Coronary artery (tissue), 2 donors: ENCODE measurements at regions not wholly inside any gene's neighbourhood (a gene's known extent, or its start where the extent isn't known, plus 50 kb on each side); places are given as distances from the start of the nearest gene placed in this dataset.

ENCODE experiments used
- DNase-seq: peaks from one replicate; pipeline ENCODE4 v3.0.0-alpha.2; 2017; ENCODE audit warnings: low spot score
- H3K27ac ChIP-seq, 2 donors: fragments of 200-600 bp; sonication (generic); one replicate each; pipeline ENCODE4 v1.5.1; 2016 to 2019
- H3K4me3 ChIP-seq: fragments of 200-600 bp; sonication (generic); 2 replicates; pipeline ENCODE4 v1.5.1; 2016; ENCODE audit warnings: mild to moderate bottlenecking, moderate library complexity
- TF ChIP-seq, protein P1 (sequence below): fragments of 200-600 bp; sonication (generic); IDR thresholded peaks from one replicate; pipeline ENCODE4 v1.5.1; 2019; ENCODE audit warnings: antibody characterized with exemption

DNA sequence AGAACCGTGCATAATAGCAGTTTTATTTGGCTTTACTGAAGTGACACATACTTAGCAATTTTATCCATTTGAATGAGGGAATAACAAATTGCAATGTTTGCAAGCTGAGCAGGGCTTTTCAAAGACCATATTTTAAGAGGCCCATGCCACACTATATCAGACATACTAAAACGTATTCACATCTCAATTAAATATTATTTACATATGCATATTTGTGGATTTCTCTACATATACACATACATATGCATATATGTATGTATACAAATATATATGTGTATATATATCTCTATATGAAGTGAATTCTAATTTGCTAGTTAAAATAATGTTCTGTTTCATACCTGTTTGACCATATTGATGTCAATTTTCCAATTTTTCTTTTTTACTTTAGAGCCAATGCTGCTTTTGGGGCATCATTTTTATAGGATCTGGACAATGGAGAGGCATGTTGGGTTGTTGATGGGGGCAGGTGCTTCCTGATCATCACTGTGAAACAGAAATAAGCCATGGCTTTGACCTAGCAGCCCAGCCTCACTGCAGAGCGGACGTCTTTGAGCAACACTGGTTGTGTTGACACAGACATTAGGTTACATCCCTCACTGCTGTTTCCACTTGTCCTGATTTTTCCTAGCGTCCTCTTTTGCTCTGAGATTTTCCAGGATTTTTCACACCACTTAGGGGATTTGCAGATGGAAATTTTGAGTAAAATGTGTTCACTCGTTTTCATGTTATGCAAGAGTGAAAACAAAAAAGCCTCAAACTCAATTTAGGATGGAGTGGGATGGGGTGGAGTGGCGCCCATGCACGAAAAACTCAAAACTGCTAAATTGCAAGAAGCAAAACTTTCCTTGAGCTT is 56.9 kb downstream of the RDH14 start:
- TF ChIP-seq, protein P1, sequence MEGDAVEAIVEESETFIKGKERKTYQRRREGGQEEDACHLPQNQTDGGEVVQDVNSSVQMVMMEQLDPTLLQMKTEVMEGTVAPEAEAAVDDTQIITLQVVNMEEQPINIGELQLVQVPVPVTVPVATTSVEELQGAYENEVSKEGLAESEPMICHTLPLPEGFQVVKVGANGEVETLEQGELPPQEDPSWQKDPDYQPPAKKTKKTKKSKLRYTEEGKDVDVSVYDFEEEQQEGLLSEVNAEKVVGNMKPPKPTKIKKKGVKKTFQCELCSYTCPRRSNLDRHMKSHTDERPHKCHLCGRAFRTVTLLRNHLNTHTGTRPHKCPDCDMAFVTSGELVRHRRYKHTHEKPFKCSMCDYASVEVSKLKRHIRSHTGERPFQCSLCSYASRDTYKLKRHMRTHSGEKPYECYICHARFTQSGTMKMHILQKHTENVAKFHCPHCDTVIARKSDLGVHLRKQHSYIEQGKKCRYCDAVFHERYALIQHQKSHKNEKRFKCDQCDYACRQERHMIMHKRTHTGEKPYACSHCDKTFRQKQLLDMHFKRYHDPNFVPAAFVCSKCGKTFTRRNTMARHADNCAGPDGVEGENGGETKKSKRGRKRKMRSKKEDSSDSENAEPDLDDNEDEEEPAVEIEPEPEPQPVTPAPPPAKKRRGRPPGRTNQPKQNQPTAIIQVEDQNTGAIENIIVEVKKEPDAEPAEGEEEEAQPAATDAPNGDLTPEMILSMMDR, result no peak
- Histone ChIP-seq H3K27ac (no peak overlapping the region), H3K4me3 (no peak overlapping the region)
- DNase-seq, result no peak

DNA sequence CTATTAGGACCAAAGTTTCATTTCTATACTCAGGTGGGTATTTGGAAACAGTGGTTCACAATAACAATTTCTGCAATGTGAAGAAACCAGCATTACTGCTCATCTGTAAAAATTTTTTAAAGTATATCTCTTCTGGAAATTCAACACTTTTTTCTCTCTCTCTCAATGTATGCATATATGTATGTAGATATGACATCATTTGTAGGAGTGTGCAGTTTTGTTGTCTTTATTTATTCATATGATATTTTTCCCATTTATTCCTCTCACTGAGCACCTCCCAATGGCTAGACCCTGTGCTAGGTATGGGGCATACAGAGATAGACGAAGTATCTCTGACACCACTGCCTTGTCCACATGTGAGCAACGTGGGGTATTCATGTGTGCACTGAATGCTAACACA is 58.3 kb downstream of the RDH14 start:
- no peak overlapping the region for H3K27ac ChIP-seq
- no peak overlapping the region for H3K4me3 ChIP-seq
- TF ChIP-seq, protein P1, result no peak
- no peak for DNase-seq

DNA sequence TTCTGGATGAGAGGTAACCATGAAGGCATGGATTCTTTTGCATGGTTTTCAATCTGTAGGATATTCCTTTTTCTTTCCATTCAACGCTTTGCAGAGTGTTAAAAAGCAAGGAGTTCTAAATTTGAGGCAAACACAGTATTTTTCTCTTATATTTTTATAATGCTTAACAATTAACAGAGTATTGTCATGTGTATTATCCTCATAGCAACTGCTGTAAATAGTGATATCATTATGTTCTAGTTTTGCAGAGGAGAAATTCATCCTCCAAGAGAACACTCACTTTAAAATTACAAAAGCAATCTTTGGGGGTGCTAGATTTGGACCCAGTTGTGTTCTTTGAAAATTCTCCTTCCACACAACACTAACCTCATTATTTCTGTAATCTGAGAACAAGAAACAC is 58.7 kb downstream of the RDH14 start:
- H3K27ac ChIP-seq, result no peak overlapping the region
- TF ChIP-seq, protein P1, result no peak
- DNase-seq, result no peak
- no peak overlapping the region for H3K4me3 ChIP-seq

DNA sequence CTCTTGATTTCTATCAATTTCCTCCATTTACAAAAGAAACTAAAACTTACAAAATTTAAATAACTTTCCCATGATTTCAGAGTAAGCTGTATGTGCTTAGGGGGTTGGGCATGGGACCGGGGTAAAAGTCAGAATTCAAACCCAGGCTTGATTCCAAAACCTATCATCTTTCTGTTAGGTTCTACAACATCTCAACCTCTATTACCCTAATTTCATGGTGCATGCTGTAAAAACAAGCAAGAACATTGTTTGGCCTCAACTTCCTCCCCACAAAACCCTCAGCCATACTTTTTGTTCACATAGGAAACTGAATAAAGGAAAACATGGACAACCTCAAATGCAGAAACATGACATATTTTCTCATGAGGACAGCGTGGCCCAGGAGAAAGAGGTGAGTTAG is 59.3 kb downstream of the RDH14 start:
- no peak overlapping the region for H3K27ac ChIP-seq
- TF ChIP-seq, protein P1, result no peak
- no peak overlapping the region for H3K4me3 ChIP-seq
- no peak for DNase-seq

DNA sequence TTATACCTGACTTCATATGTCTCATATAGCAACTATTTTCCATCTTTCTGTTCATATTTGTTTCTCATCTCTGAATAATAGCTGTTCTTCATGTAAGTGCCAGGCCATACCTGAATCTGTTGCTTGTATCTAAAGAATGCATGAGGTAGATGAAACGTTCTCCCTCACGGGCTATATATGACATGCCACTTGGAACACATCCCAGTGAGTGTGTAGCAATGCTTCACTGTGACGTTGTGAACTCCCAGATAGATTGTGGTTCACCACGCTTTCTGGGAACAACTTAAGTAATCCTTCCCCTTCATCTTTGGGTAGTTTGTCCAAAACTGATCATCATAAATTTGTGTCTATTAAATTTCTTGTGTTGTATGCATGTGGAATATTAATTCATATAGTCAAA is 60.1 kb downstream of the RDH14 start:
- DNase-seq, result no peak
- no peak overlapping the region for H3K4me3 ChIP-seq
- TF ChIP-seq, protein P1, result no peak
- no peak overlapping the region for H3K27ac ChIP-seq

DNA sequence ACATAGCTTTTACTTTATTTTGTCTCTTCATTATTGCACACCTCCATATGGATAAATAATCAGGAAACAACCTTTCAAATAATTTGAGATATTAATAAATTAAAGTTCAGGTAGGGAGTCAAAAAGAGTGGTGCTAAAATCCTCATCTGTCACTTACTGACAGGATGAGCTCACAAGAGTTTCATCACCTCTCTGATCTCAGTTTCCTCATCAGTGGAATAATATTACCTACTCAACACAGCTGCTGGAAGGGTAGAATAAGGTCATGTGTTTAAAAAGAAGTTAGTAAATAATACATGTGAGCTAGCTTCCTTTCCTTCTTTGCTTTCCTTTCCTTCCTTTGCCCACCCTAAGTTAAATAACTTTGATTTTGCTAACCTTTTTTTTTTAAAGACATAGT is 61.9 kb downstream of the RDH14 start:
- TF ChIP-seq, protein P1, result no peak
- Histone ChIP-seq H3K4me3 (no peak overlapping the region), H3K27ac (no peak overlapping the region)
- DNase-seq, result no peak

DNA sequence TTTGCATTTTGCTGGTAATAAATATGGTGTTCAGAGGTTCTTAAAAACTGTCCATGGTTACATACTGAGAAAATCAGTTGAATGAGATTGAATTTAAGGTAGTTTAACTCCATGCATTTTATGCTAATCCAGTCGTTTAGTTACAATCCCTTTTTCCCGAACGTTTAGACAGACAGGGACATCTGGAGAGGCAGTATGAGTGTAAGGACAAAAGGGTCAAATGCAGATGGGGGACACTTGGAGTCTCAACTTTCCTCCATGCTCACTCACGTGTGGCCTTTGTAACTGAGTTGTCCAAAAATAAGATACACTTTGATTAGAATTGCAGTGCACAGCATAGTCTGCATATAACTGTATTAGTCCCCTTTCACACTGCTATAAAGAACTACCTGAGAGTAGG is 63.9 kb downstream of the RDH14 start:
- TF ChIP-seq, protein P1, result no peak
- H3K4me3 ChIP-seq, result no peak overlapping the region
- DNase-seq, result no peak
- H3K27ac ChIP-seq, result no peak overlapping the region
